HEK293 (cell line): ENCODE measurements at regions not wholly inside any gene's neighbourhood (a gene's known extent, or its start where the extent isn't known, plus 50 kb on each side); places are given as distances from the start of the nearest gene placed in this dataset.

Experiments
- CTCF ChIA-PET: fragments of 350-600 bp; formaldehyde crosslinking; extraction: SDS; loops from one replicate; lab custom pipeline; 2021; ENCODE audit warnings: antibody characterized with exemption; lab: Yijun Ruan, JAX
- POLR2A ChIA-PET: fragments of 300-600 bp; formaldehyde crosslinking; extraction: SDS; loops from one replicate; lab custom pipeline; 2020; ENCODE audit warnings: antibody characterized with exemption, inconsistent platforms; lab: Yijun Ruan, JAX
- H3K27ac ChIP-seq: fragments of 200-500 bp; sonication (Bioruptor generic); 2 replicates; pipeline ENCODE4 v1.5.1; 2014; ENCODE audit warnings: low read depth, low read length, control low read depth, inconsistent platforms; ENCODE audit errors: extremely low read depth
- H3K36me3 ChIP-seq, 2 experiments: fragments of 200-500 bp in 1 of 2; sonication (Bioruptor generic) in 1 of 2; 1 replicate in 1 of 2; 2 replicates in 1 of 2; pipeline ENCODE4 v1.5.1; 2014 to 2017; ENCODE audit warnings: inconsistent platforms in 2 of 2, low read length in 2 of 2; ENCODE audit not compliant: control insufficient read depth in 2 of 2, insufficient read depth in 1 of 2
- H3K4me1 ChIP-seq: fragments of 200-500 bp; sonication (Bioruptor generic); 2 replicates; pipeline ENCODE4 v1.5.1; 2014; ENCODE audit warnings: mild to moderate bottlenecking, low read length, inconsistent platforms; ENCODE audit not compliant: control insufficient read depth, insufficient read depth
- H3K4me3 ChIP-seq: 2 replicates; pipeline ENCODE4 v1.5.1; 2011; ENCODE audit warnings: low read depth, mild to moderate bottlenecking, control low read depth, low read length, moderate library complexity
- H3K9me3 ChIP-seq: fragments of 200-500 bp; sonication (Bioruptor generic); 2 replicates; pipeline ENCODE4 v1.5.1; 2014; ENCODE audit warnings: low read depth, low read length, inconsistent platforms; ENCODE audit not compliant: control insufficient read depth, insufficient read depth
- GLIS1 ChIP-seq: fragments of 450-650 bp; formaldehyde crosslinking; IDR thresholded peaks from 2 replicates; pipeline ENCODE4 v1.5.1; 2016; ENCODE audit warnings: missing biosample characterization, missing genetic modification characterization
- HOXA7 ChIP-seq: sonication (generic); formaldehyde crosslinking; IDR thresholded peaks from 2 replicates; pipeline ENCODE4 v1.8.1; 2022; ENCODE audit warnings: missing genetic modification reagents, borderline replicate concordance
- ZBTB1 ChIP-seq: fragments of 450-650 bp; formaldehyde crosslinking; IDR thresholded peaks from 2 replicates; pipeline ENCODE4 v1.5.1; 2016; ENCODE audit warnings: missing biosample characterization, missing genetic modification characterization
- ZBTB21 ChIP-seq: fragments of 450-650 bp; formaldehyde crosslinking; IDR thresholded peaks from 2 replicates; pipeline ENCODE4 v1.5.1; 2017; ENCODE audit warnings: missing biosample characterization, missing genetic modification characterization
- ZFP3 ChIP-seq: fragments of 450-650 bp; formaldehyde crosslinking; IDR thresholded peaks from 2 replicates; pipeline ENCODE4 v1.5.1; 2016; ENCODE audit warnings: low read depth, missing biosample characterization, missing genetic modification characterization
- ZNF19 ChIP-seq: fragments of 450-650 bp; formaldehyde crosslinking; IDR thresholded peaks from 2 replicates; pipeline ENCODE4; 2016; ENCODE audit warnings: missing biosample characterization, missing genetic modification characterization, low read depth
- ZNF24 ChIP-seq: fragments of 450-650 bp; formaldehyde crosslinking; IDR thresholded peaks from 2 replicates; pipeline ENCODE4 v1.5.1; 2016; ENCODE audit warnings: missing biosample characterization, missing genetic modification characterization
- ZNF266 ChIP-seq: fragments of 450-650 bp; formaldehyde crosslinking; IDR thresholded peaks from 2 replicates; pipeline ENCODE4 v1.5.1; 2016; ENCODE audit warnings: missing biosample characterization, missing genetic modification characterization, low read depth
- ZNF311 ChIP-seq: fragments of 450-650 bp; formaldehyde crosslinking; IDR thresholded peaks from 2 replicates; pipeline ENCODE4 v1.5.1; 2017; ENCODE audit warnings: missing biosample characterization, missing genetic modification characterization, borderline replicate concordance
- ZNF398 ChIP-seq: fragments of 450-650 bp; formaldehyde crosslinking; IDR thresholded peaks from 2 replicates; pipeline ENCODE4 v1.5.1; 2017; ENCODE audit warnings: missing biosample characterization, missing genetic modification characterization
- ZNF488 ChIP-seq: fragments of 450-650 bp; formaldehyde crosslinking; IDR thresholded peaks from 2 replicates; pipeline ENCODE4 v1.5.1; 2016; ENCODE audit warnings: missing biosample characterization, missing genetic modification characterization
- ZNF530 ChIP-seq: fragments of 450-650 bp; formaldehyde crosslinking; IDR thresholded peaks from 2 replicates; pipeline ENCODE4 v1.5.1; 2016; ENCODE audit warnings: low read depth, missing biosample characterization, missing genetic modification characterization
- ZNF561 ChIP-seq: fragments of 450-650 bp; IDR thresholded peaks from 2 replicates; pipeline ENCODE4 v1.5.1; 2018; ENCODE audit warnings: missing biosample characterization, missing genetic modification characterization, borderline replicate concordance
- ZNF629 ChIP-seq: fragments of 450-650 bp; formaldehyde crosslinking; IDR thresholded peaks from 2 replicates; pipeline ENCODE4 v1.5.1; 2017; ENCODE audit warnings: missing biosample characterization, missing genetic modification characterization
- ZNF792 ChIP-seq: fragments of 450-650 bp; formaldehyde crosslinking; IDR thresholded peaks from 2 replicates; pipeline ENCODE4 v1.5.1; 2016; ENCODE audit warnings: missing biosample characterization, missing genetic modification characterization
- ZSCAN18 ChIP-seq: fragments of 450-650 bp; formaldehyde crosslinking; IDR thresholded peaks from 2 replicates; pipeline ENCODE4 v1.5.1; 2016; ENCODE audit warnings: missing biosample characterization, missing genetic modification characterization
- TF ChIP-seq, protein P1 (sequence below): fragments of 450-650 bp; formaldehyde crosslinking; IDR thresholded peaks from 2 replicates; pipeline ENCODE4 v1.5.0; 2017; ENCODE audit warnings: missing biosample characterization, missing genetic modification characterization, borderline replicate concordance
- TF ChIP-seq, protein P2 (sequence below): fragments of 450-650 bp; formaldehyde crosslinking; IDR thresholded peaks from 2 replicates; pipeline ENCODE4 v1.5.1; 2016; ENCODE audit warnings: missing biosample characterization, missing genetic modification characterization

DNA sequence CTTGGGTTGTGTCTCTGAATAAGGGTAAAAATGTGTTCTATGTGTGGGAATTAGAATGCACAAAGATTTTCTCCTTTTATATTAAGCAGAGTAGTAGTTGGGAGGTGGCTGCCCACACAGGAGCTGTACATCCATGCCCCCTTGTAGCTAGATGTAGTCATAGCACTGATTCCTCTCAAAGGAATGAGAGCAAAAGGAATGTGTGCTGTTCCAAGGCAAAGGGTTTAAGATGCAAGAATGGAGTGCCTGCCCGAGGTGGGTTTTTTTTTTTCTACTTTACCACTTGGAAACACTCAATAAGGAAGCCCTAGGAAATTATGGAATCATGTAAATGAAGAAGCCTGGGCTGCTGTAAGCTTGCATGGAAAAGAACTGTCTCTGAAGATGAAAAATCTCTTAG lies 2183.2 kb upstream of the AGA start:
- CTCF ChIA-PET = interaction anchor here (0.6 kb wide), 1 partner anchor 711 kb away, joined by 3 read pairs; no protein-coding TSS in a partner anchor

More for the DNA sequence above, 2183.2 kb upstream of the AGA start:
- no peak overlapping the region for H3K4me3 ChIP-seq
- H3K36me3 ChIP-seq = no peaks in the 10 kb centered on the region
- TF ChIP-seq, protein P1, sequence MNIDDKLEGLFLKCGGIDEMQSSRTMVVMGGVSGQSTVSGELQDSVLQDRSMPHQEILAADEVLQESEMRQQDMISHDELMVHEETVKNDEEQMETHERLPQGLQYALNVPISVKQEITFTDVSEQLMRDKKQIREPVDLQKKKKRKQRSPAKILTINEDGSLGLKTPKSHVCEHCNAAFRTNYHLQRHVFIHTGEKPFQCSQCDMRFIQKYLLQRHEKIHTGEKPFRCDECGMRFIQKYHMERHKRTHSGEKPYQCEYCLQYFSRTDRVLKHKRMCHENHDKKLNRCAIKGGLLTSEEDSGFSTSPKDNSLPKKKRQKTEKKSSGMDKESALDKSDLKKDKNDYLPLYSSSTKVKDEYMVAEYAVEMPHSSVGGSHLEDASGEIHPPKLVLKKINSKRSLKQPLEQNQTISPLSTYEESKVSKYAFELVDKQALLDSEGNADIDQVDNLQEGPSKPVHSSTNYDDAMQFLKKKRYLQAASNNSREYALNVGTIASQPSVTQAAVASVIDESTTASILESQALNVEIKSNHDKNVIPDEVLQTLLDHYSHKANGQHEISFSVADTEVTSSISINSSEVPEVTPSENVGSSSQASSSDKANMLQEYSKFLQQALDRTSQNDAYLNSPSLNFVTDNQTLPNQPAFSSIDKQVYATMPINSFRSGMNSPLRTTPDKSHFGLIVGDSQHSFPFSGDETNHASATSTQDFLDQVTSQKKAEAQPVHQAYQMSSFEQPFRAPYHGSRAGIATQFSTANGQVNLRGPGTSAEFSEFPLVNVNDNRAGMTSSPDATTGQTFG (tag by site-specific recombination) = no peak
- TF ChIP-seq ZNF24 (tag by site-specific recombination) (no peak), ZNF488 (tag by site-specific recombination) (no peak), HOXA7 (CRISPR knock-in tag) (no peak), GLIS1 (tag by site-specific recombination) (no peak), ZNF266 (tag by site-specific recombination) (no peak), ZSCAN18 (tag by site-specific recombination) (no peak), ZNF530 (tag by site-specific recombination) (no peak), ZNF561 (tag by site-specific recombination) (no peak), ZBTB1 (no peak), ZNF398 (no peak), ZNF311 (no peak), ZNF19 (tag by site-specific recombination) (no peak), ZNF629 (no peak), ZBTB21 (tag by site-specific recombination) (no peak), ZFP3 (tag by site-specific recombination) (no peak), ZNF792 (tag by site-specific recombination) (no peak)
- TF ChIP-seq, protein P2, sequence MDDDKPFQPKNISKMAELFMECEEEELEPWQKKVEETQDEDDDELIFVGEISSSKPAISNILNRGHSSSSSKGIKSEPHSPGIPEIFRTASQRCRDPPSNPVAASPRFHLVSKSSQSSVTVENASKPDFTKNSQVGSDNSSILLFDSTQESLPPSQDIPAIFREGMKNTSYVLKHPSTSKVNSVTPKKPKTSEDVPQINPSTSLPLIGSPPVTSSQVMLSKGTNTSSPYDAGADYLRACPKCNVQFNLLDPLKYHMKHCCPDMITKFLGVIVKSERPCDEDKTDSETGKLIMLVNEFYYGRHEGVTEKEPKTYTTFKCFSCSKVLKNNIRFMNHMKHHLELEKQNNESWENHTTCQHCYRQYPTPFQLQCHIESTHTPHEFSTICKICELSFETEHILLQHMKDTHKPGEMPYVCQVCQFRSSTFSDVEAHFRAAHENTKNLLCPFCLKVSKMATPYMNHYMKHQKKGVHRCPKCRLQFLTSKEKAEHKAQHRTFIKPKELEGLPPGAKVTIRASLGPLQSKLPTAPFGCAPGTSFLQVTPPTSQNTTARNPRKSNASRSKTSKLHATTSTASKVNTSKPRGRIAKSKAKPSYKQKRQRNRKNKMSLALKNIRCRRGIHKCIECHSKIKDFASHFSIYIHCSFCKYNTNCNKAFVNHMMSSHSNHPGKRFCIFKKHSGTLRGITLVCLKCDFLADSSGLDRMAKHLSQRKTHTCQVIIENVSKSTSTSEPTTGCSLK = no peak
- no peaks in the 10 kb centered on the region for H3K9me3 ChIP-seq
- H3K4me1 ChIP-seq = no peaks in the 10 kb centered on the region
- H3K27ac ChIP-seq = no peak overlapping the region
- POLR2A ChIA-PET = no interaction called here
